ENCODE measurements at regions not wholly inside any gene's neighbourhood (a gene's known extent, or its start where the extent isn't known, plus 50 kb on each side); places are given as distances from the start of the nearest gene placed in this dataset.

GRCh38 chr18:8900552-8900951, 195.2 kb downstream of the MTCL1 start:
- H3K27me3 ChIP-seq (ENCODE audit: insufficient read depth, low read length), result no peaks in the 10 kb centered on the region
- DNase-seq, result no peak
- H3K23ac ChIP-seq (ENCODE audit: low read length), result no peak overlapping the region
- H4K91ac ChIP-seq (ENCODE audit: low read depth, low read length), result no peak overlapping the region
- no peak overlapping the region for H3K4ac ChIP-seq (ENCODE audit: low read depth, low read length)
- no peaks in the 10 kb centered on the region for H3K79me1 ChIP-seq (ENCODE audit: low read length)
- no peak overlapping the region for H2BK5ac ChIP-seq (ENCODE audit: low read depth, low read length, poor library complexity)
- no peak overlapping the region for H3K4me3 ChIP-seq (ENCODE audit: low read depth, low read length)
- peaks cover 1% of the 10 kb centered on the region for H3K79me2 ChIP-seq (ENCODE audit: control insufficient read depth, insufficient read depth, low read length, poor library complexity)
- no CpG with 5 or more reads among the region's 2 CpGs for WGBS (ENCODE audit: extremely low coverage, insufficient coverage, insufficient read length)
- H2AFZ ChIP-seq (ENCODE audit: insufficient read depth, low read length, poor library complexity), result no peak overlapping the region
- H2BK12ac ChIP-seq (ENCODE audit: low read length), result no peak overlapping the region
- H3K18ac ChIP-seq (ENCODE audit: low read length), result no peak overlapping the region
- H3K9me3 ChIP-seq (ENCODE audit: insufficient read depth, low read depth, low read length), result peaks cover 4% of the 10 kb centered on the region
- no peaks in the 10 kb centered on the region for H3K4me1 ChIP-seq (ENCODE audit: control insufficient read depth in 1 of 2, insufficient read depth in 2 of 2, low read length in 2 of 2)
- no peak overlapping the region for H2AK5ac ChIP-seq (ENCODE audit: low read length)
- no peak overlapping the region for H3K4me2 ChIP-seq (ENCODE audit: low read length)
- no peak overlapping the region for H2BK120ac ChIP-seq (ENCODE audit: insufficient read depth, low read length, poor library complexity)
- H3K27ac ChIP-seq (ENCODE audit: low read depth, low read length), result no peak overlapping the region
- no peak overlapping the region for H3K9ac ChIP-seq (ENCODE audit: low read length)
- no peak overlapping the region for H4K8ac ChIP-seq (ENCODE audit: low read depth, low read length)
- H3K36me3 ChIP-seq (ENCODE audit: control insufficient read depth in 1 of 2, insufficient read depth in 2 of 2, low read length in 2 of 2), result no peaks in the 10 kb centered on the region
- no peak overlapping the region for H4K12ac ChIP-seq (ENCODE audit: low read depth, low read length)
- no peak overlapping the region for H3K14ac ChIP-seq (ENCODE audit: low read length)

GRCh38 chr18:8901019-8901418, 195.7 kb downstream of the MTCL1 start:
- H3K79me2 ChIP-seq (ENCODE audit: control insufficient read depth, insufficient read depth, low read length, poor library complexity), result peaks cover 1% of the 10 kb centered on the region
- no peak overlapping the region for H2AFZ ChIP-seq (ENCODE audit: insufficient read depth, low read length, poor library complexity)
- H3K27ac ChIP-seq (ENCODE audit: low read depth, low read length), result no peak overlapping the region
- no peak overlapping the region for H2BK5ac ChIP-seq (ENCODE audit: low read depth, low read length, poor library complexity)
- no peak overlapping the region for H2AK5ac ChIP-seq (ENCODE audit: low read length)
- no peak overlapping the region for H2BK12ac ChIP-seq (ENCODE audit: low read length)
- no peak overlapping the region for H3K4ac ChIP-seq (ENCODE audit: low read depth, low read length)
- H4K12ac ChIP-seq (ENCODE audit: low read depth, low read length), result no peak overlapping the region
- H3K36me3 ChIP-seq (ENCODE audit: control insufficient read depth in 1 of 2, insufficient read depth in 2 of 2, low read length in 2 of 2), result no peaks in the 10 kb centered on the region
- no peaks in the 10 kb centered on the region for H3K4me1 ChIP-seq (ENCODE audit: control insufficient read depth in 1 of 2, insufficient read depth in 2 of 2, low read length in 2 of 2)
- H4K91ac ChIP-seq (ENCODE audit: low read depth, low read length), result no peak overlapping the region
- H2BK120ac ChIP-seq (ENCODE audit: insufficient read depth, low read length, poor library complexity), result no peak overlapping the region
- H3K9me3 ChIP-seq (ENCODE audit: insufficient read depth, low read depth, low read length), result peaks cover 4% of the 10 kb centered on the region
- no peak for DNase-seq
- H3K23ac ChIP-seq (ENCODE audit: low read length), result no peak overlapping the region
- H3K79me1 ChIP-seq (ENCODE audit: low read length), result no peaks in the 10 kb centered on the region
- no peak overlapping the region for H3K4me3 ChIP-seq (ENCODE audit: low read depth, low read length)
- H3K14ac ChIP-seq (ENCODE audit: low read length), result no peak overlapping the region
- H4K8ac ChIP-seq (ENCODE audit: low read depth, low read length), result no peak overlapping the region
- no peak overlapping the region for H3K18ac ChIP-seq (ENCODE audit: low read length)
- no peak overlapping the region for H3K4me2 ChIP-seq (ENCODE audit: low read length)
- no CpG with 5 or more reads among the region's 2 CpGs for WGBS (ENCODE audit: extremely low coverage, insufficient coverage, insufficient read length)
- H3K9ac ChIP-seq (ENCODE audit: low read length), result no peak overlapping the region
- H3K27me3 ChIP-seq (ENCODE audit: insufficient read depth, low read length), result no peaks in the 10 kb centered on the region

- H2BK5ac ChIP-seq (ENCODE audit: low read depth, low read length, poor library complexity), result no peak overlapping the region
- no peak for DNase-seq
Observed at GRCh38 chr18:8904316-8904715, 198.2 kb upstream of the NDUFV2 start.

GRCh38 chr18:8908792-8909510, 193.5 kb upstream of the NDUFV2 start:
- peaks cover 2 to 5% of the 10 kb centered on the region in 2 experiments for H3K4me1 ChIP-seq (ENCODE audit: control insufficient read depth in 1 of 2, insufficient read depth in 2 of 2, low read length in 2 of 2)
- no peak overlapping the region for H3K18ac ChIP-seq (ENCODE audit: low read length)
- no peaks in the 10 kb centered on the region for H3K36me3 ChIP-seq (ENCODE audit: control insufficient read depth in 1 of 2, insufficient read depth in 2 of 2, low read length in 2 of 2)
- no peak overlapping the region for H2AK5ac ChIP-seq (ENCODE audit: low read length)
- no peak overlapping the region for H3K4ac ChIP-seq (ENCODE audit: low read depth, low read length)
- H4K12ac ChIP-seq (ENCODE audit: low read depth, low read length), result no peak overlapping the region
- no peaks in the 10 kb centered on the region for H3K79me1 ChIP-seq (ENCODE audit: low read length)
- WGBS (ENCODE audit: extremely low coverage, insufficient coverage, insufficient read length), result no CpG with 5 or more reads among the region's 2 CpGs
- no peak overlapping the region for H3K9ac ChIP-seq (ENCODE audit: low read length)
- H2BK12ac ChIP-seq (ENCODE audit: low read length), result no peak overlapping the region
- H4K91ac ChIP-seq (ENCODE audit: low read depth, low read length), result no peak overlapping the region
- no peak overlapping the region for H2BK5ac ChIP-seq (ENCODE audit: low read depth, low read length, poor library complexity)
- H3K79me2 ChIP-seq (ENCODE audit: control insufficient read depth, insufficient read depth, low read length, poor library complexity), result no peaks in the 10 kb centered on the region
- no peak overlapping the region for H3K27ac ChIP-seq (ENCODE audit: low read depth, low read length)
- H2BK120ac ChIP-seq (ENCODE audit: insufficient read depth, low read length, poor library complexity), result no peak overlapping the region
- no peak overlapping the region for H3K23ac ChIP-seq (ENCODE audit: low read length)
- no peak overlapping the region for H3K14ac ChIP-seq (ENCODE audit: low read length)
- no peaks in the 10 kb centered on the region for H3K27me3 ChIP-seq (ENCODE audit: insufficient read depth, low read length)
- H2AFZ ChIP-seq (ENCODE audit: insufficient read depth, low read length, poor library complexity), result no peak overlapping the region
- no peak overlapping the region for H4K8ac ChIP-seq (ENCODE audit: low read depth, low read length)
- H3K9me3 ChIP-seq (ENCODE audit: insufficient read depth, low read depth, low read length), result peaks cover under 1% of the 10 kb centered on the region
- no peak overlapping the region for H3K4me3 ChIP-seq (ENCODE audit: low read depth, low read length)
- no peak overlapping the region for H3K4me2 ChIP-seq (ENCODE audit: low read length)
- DNase-seq, result peak; percentile 12 to 46

More at GRCh38 chr18:8904316-8904715, 198.2 kb upstream of the NDUFV2 start:
- no peak overlapping the region for H2AFZ ChIP-seq (ENCODE audit: insufficient read depth, low read length, poor library complexity)
- no peak overlapping the region for H3K27ac ChIP-seq (ENCODE audit: low read depth, low read length)
- no peak overlapping the region for H4K91ac ChIP-seq (ENCODE audit: low read depth, low read length)
- H3K79me1 ChIP-seq (ENCODE audit: low read length), result no peaks in the 10 kb centered on the region
- H4K12ac ChIP-seq (ENCODE audit: low read depth, low read length), result no peak overlapping the region
- H3K27me3 ChIP-seq (ENCODE audit: insufficient read depth, low read length), result no peaks in the 10 kb centered on the region
- no peak overlapping the region for H3K18ac ChIP-seq (ENCODE audit: low read length)
- H3K4me3 ChIP-seq (ENCODE audit: low read depth, low read length), result no peak overlapping the region
- H4K8ac ChIP-seq (ENCODE audit: low read depth, low read length), result no peak overlapping the region
- H3K9me3 ChIP-seq (ENCODE audit: insufficient read depth, low read depth, low read length), result no peaks in the 10 kb centered on the region
- H3K4me2 ChIP-seq (ENCODE audit: low read length), result no peak overlapping the region
- no peaks in the 10 kb centered on the region for H3K4me1 ChIP-seq (ENCODE audit: control insufficient read depth in 1 of 2, insufficient read depth in 2 of 2, low read length in 2 of 2)
- H3K23ac ChIP-seq (ENCODE audit: low read length), result no peak overlapping the region
- no peak overlapping the region for H2BK12ac ChIP-seq (ENCODE audit: low read length)
- peaks cover 1% of the 10 kb centered on the region for H3K79me2 ChIP-seq (ENCODE audit: control insufficient read depth, insufficient read depth, low read length, poor library complexity)
- H3K14ac ChIP-seq (ENCODE audit: low read length), result no peak overlapping the region
- H2BK120ac ChIP-seq (ENCODE audit: insufficient read depth, low read length, poor library complexity), result no peak overlapping the region
- no peak overlapping the region for H3K4ac ChIP-seq (ENCODE audit: low read depth, low read length)
- H3K36me3 ChIP-seq (ENCODE audit: control insufficient read depth in 1 of 2, insufficient read depth in 2 of 2, low read length in 2 of 2), result no peaks in the 10 kb centered on the region
- no peak overlapping the region for H2AK5ac ChIP-seq (ENCODE audit: low read length)
- H3K9ac ChIP-seq (ENCODE audit: low read length), result no peak overlapping the region

Measured in trophoblast cell (in vitro differentiated cells and primary cell).